ENCODE measurements at regions not wholly inside any gene's neighbourhood (a gene's known extent, or its start where the extent isn't known, plus 50 kb on each side); places are given as distances from the start of the nearest gene placed in this dataset.

GRCh38 chr21:18191139-18191538 lies 53.5 kb upstream of the CHODL start:
- TF ChIP-seq CTCF (IDR thresholded peaks at IDR 0.05; ENCODE audit: borderline replicate concordance, insufficient read depth, low read depth, low read length) = no peak

DNA sequence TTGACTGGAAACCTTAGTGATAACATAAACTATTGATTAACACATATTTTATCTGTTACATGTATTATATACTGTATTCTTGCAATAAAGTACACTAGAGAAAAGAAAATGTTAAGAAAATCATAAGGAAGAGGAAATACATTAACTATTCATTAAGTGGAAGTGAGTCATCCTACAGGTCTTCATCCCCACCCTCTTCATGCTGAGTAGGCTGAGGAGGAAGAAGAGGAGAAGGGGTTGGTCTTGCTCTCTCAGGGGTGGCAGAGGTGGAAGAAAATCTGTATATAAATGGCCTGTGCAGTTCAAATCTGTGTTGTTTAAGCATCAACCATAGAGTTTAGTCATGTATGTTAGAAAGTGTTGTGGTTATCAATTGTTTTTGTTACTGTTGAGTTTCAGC lies 66.1 kb upstream of the CHODL start:
- H3K4me3 ChIP-seq (ENCODE audit: low read depth, low read length) = no peak overlapping the region
- no peak for TF ChIP-seq CTCF (IDR thresholded peaks at IDR 0.05; ENCODE audit: borderline replicate concordance, insufficient read depth, low read depth, low read length)

More at GRCh38 chr21:18191139-18191538, 53.5 kb upstream of the CHODL start:
- no peak overlapping the region for H3K4me3 ChIP-seq (ENCODE audit: low read depth, low read length)

DNA sequence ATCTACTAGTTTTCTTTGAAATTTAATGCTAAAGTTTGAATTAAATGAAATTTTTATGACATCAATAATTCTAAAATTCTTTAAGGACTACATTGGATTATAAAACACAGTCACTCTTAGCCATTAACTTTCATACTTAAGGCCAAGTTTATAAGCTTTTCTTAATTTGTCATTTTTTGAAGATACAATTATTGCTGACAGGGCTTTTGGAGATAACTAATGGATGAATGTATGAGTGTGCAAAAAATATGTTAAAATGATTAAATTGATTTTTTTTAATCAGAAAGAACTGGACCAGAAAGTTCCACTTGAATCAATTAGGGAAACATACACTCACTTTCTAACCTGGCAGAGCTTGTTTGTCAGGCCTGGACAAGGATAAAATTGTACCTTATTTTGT lies 70.3 kb upstream of the CHODL start:
- no peak overlapping the region for H3K4me3 ChIP-seq (ENCODE audit: low read depth, low read length)
- no peak for TF ChIP-seq CTCF (IDR thresholded peaks at IDR 0.05; ENCODE audit: borderline replicate concordance, insufficient read depth, low read depth, low read length)

DNA sequence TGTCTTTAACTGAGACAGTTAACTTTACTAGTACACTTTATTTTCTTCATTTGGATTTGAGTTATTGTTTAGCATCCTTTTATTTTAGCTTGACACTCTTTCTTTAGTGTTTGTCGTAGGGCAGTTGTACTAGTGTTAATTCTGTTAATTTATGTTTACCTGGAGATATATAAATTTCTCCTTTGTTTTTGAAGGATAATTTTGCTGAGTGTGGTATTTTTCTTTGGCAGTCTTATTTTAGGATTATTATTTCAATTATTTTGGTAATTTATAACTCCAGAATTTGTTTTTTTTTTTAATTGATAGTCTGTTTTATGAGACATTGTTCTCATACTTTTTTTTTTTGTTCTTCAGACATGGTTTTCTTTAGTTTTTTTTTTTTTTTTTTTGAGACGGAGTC lies 73.8 kb upstream of the CHODL start:
- no peak for TF ChIP-seq CTCF (IDR thresholded peaks at IDR 0.05; ENCODE audit: borderline replicate concordance, insufficient read depth, low read depth, low read length)
- no peak overlapping the region for H3K4me3 ChIP-seq (ENCODE audit: low read depth, low read length)

GRCh38 chr21:18170221-18170620 lies 74.4 kb upstream of the CHODL start:
- H3K4me3 ChIP-seq (ENCODE audit: low read depth, low read length) = no peak overlapping the region
- no peak for TF ChIP-seq CTCF (IDR thresholded peaks at IDR 0.05; ENCODE audit: borderline replicate concordance, insufficient read depth, low read depth, low read length)

GRCh38 chr21:18168108-18168507 lies 76.5 kb upstream of the CHODL start:
- H3K4me3 ChIP-seq (ENCODE audit: low read depth, low read length) = no peak overlapping the region
- no peak for TF ChIP-seq CTCF (IDR thresholded peaks at IDR 0.05; ENCODE audit: borderline replicate concordance, insufficient read depth, low read depth, low read length)

DNA sequence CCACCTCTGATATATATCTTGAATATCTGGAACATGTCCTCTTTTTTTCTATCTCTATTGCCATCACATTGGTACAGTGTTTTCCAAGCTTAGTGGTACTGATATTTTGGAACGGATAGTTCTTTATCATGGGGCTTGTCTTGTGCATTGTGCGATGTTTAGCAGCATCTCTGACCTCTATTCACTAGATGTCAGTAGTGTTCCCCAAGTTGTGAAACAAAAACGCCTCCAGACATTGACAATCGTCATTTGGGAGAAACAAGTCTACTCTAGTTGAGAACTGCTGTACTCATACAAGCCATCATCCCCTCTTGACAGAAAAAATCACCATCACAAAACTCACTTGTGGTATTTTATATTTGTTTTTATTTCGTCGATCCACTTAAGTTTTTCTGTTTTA lies 79.7 kb upstream of the CHODL start:
- no peak for TF ChIP-seq CTCF (IDR thresholded peaks at IDR 0.05; ENCODE audit: borderline replicate concordance, insufficient read depth, low read depth, low read length)
- no peak overlapping the region for H3K4me3 ChIP-seq (ENCODE audit: low read depth, low read length)

Data from GM12875 (cell line).